ENCODE measurements at regions not wholly inside any gene's neighbourhood (a gene's known extent, or its start where the extent isn't known, plus 50 kb on each side); places are given as distances from the start of the nearest gene placed in this dataset.
"Not testable (repeated sequence)": the region's sequence is repeated elsewhere in the genome, so short reads cannot be mapped to it uniquely, and the experiment has no call there.

GRCh38 chr5:87732875-87733768 is 320.4 kb upstream of the CCNH start:
- no peaks in the 10 kb centered on the region for H3K4me1 ChIP-seq
- H3K27me3 ChIP-seq (ENCODE audit: low read depth): no peaks in the 10 kb centered on the region
- H3K27ac ChIP-seq: no peak overlapping the region
- no peaks in the 10 kb centered on the region for H3K9me3 ChIP-seq
- intact Hi-C loops (cut with DNase I): no loop called here
- TF ChIP-seq CTCF (IDR thresholded peaks at IDR 0.05): no peak
- H3K4me3 ChIP-seq: no peak overlapping the region
- ATAC-seq (no peak), DNase-seq (no peak)
- no peaks in the 10 kb centered on the region for H3K36me3 ChIP-seq

GRCh38 chr5:87729781-87730180 is 317.1 kb upstream of the CCNH start:
- DNase-seq: no peak
- TF ChIP-seq CTCF (IDR thresholded peaks at IDR 0.05): no peak
- Histone ChIP-seq H3K27me3 (ENCODE audit: low read depth) (no peaks in the 10 kb centered on the region), H3K4me3 (no peak overlapping the region), H3K27ac (no peak overlapping the region), H3K9me3 (no peaks in the 10 kb centered on the region), H3K4me1 (no peaks in the 10 kb centered on the region), H3K36me3 (no peaks in the 10 kb centered on the region)
- no peak for ATAC-seq
- intact Hi-C loops (cut with DNase I): no loop called here

- intact Hi-C loops (cut with DNase I): no loop called here
- Histone ChIP-seq H3K27ac (no peak overlapping the region), H3K27me3 (ENCODE audit: low read depth) (no peaks in the 10 kb centered on the region), H3K9me3 (no peaks in the 10 kb centered on the region), H3K4me3 (no peak overlapping the region), H3K4me1 (no peaks in the 10 kb centered on the region), H3K36me3 (no peaks in the 10 kb centered on the region)
- TF ChIP-seq CTCF (IDR thresholded peaks at IDR 0.05): no peak
- no peak for DNase-seq
- ATAC-seq: no peak
Observed at GRCh38 chr5:87722286-87722685, 309.6 kb upstream of the CCNH start.

GRCh38 chr5:87718224-87718925 is 305.6 kb upstream of the CCNH start:
- ATAC-seq; H3K36me3 ChIP-seq; H3K4me1 ChIP-seq; H3K27me3 ChIP-seq (ENCODE audit: low read depth); H3K27ac ChIP-seq; H3K9me3 ChIP-seq; DNase-seq; H3K4me3 ChIP-seq; intact Hi-C loops (cut with DNase I): not testable (repeated sequence)

GRCh38 chr5:87717761-87718160 is 305.0 kb upstream of the CCNH start:
- Histone ChIP-seq H3K4me3 (no peak overlapping the region), H3K4me1 (no peaks in the 10 kb centered on the region), H3K9me3 (no peaks in the 10 kb centered on the region), H3K27ac (no peak overlapping the region), H3K36me3 (no peaks in the 10 kb centered on the region), H3K27me3 (ENCODE audit: low read depth) (no peaks in the 10 kb centered on the region)
- intact Hi-C loops (cut with DNase I): no loop called here
- TF ChIP-seq CTCF (IDR thresholded peaks at IDR 0.05): no peak
- ATAC-seq (no peak), DNase-seq (no peak)

GRCh38 chr5:87705876-87706275 is 293.1 kb upstream of the CCNH start:
- intact Hi-C loops (cut with DNase I): no loop called here
- Histone ChIP-seq H3K27me3 (ENCODE audit: low read depth) (no peaks in the 10 kb centered on the region), H3K4me3 (no peak overlapping the region), H3K4me1 (no peaks in the 10 kb centered on the region), H3K27ac (no peak overlapping the region), H3K9me3 (no peaks in the 10 kb centered on the region), H3K36me3 (no peaks in the 10 kb centered on the region)
- DNase-seq: no peak
- ATAC-seq: no peak
- TF ChIP-seq CTCF (IDR thresholded peaks at IDR 0.05): no peak

All from lower lobe of right lung (tissue), 2 donors.